BE2C (cell line): ENCODE measurements at regions not wholly inside any gene's neighbourhood (a gene's known extent, or its start where the extent isn't known, plus 50 kb on each side); places are given as distances from the start of the nearest gene placed in this dataset.
"Not testable (repeated sequence)": the region's sequence is repeated elsewhere in the genome, so short reads cannot be mapped to it uniquely, and the experiment has no call there.

Experiments used
- DNase-seq: peaks from one replicate; pipeline ENCODE4 v3.0.0-alpha.2; 2020
- H3K27me3 ChIP-seq: fragments of 250-450 bp; sonication (Bioruptor Pico); 2 replicates; pipeline ENCODE4 v1.5.1; 2020; ENCODE audit warnings: mild to moderate bottlenecking
- H3K36me3 ChIP-seq: fragments of 250-450 bp; sonication (Bioruptor Pico); 2 replicates; pipeline ENCODE4 v1.5.1; 2020; ENCODE audit warnings: mild to moderate bottlenecking
- H3K4me1 ChIP-seq: fragments of 250-450 bp; sonication (Bioruptor Pico); 2 replicates; pipeline ENCODE4 v1.5.1; 2020
- H3K4me3 ChIP-seq: 2 replicates; pipeline ENCODE4 v1.5.1; 2011; ENCODE audit warnings: low read depth, low read length
- H3K9me3 ChIP-seq: fragments of 250-450 bp; sonication (Bioruptor Pico); 2 replicates; pipeline ENCODE4 v1.5.1; 2020
- TF ChIP-seq, protein P1 (sequence below): IDR thresholded peaks from 2 replicates; pipeline ENCODE4 v1.5.1; 2012; ENCODE audit warnings: mild to moderate bottlenecking, low read depth, low read length

DNA sequence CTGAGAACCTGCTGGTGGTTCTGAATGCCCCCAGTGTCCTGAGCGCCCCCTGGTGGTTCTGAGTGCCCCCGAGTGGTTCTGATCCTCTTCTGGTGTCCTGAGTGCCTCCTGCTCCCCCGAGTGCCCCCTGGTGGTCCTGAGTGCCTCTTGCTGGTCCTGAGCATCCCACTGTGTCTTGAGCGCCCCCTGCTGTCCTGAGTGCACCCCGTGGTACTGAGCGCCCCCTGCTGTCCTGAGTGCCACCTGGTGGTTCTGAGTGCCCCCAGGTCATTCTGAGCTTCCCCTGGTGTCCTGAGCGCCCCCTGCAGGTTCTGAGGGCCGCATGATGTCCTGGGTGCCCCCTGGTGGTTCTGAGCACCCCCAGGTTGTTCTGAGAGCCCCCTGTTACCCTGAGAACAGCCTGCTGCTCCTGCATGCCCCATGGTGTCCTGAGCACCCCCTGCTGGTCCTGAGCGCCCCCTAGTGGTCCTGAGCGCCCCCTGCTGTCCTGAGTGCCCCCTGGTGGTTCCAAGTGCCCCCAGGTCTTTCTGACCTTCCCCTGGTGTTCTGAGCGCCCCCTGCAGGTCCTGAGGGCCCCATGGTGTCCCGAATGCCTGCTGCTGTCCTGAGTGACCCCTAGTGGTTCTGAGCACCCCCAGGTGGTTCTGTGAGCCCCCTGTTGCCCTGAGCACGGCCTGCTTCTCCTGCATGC, 1165.4 kb downstream of the TMEM121 start:
- H3K9me3 ChIP-seq, result no peaks in the 10 kb centered on the region
- no peaks in the 10 kb centered on the region for H3K27me3 ChIP-seq
- H3K36me3 ChIP-seq, result no peaks in the 10 kb centered on the region
- TF ChIP-seq, protein P1, sequence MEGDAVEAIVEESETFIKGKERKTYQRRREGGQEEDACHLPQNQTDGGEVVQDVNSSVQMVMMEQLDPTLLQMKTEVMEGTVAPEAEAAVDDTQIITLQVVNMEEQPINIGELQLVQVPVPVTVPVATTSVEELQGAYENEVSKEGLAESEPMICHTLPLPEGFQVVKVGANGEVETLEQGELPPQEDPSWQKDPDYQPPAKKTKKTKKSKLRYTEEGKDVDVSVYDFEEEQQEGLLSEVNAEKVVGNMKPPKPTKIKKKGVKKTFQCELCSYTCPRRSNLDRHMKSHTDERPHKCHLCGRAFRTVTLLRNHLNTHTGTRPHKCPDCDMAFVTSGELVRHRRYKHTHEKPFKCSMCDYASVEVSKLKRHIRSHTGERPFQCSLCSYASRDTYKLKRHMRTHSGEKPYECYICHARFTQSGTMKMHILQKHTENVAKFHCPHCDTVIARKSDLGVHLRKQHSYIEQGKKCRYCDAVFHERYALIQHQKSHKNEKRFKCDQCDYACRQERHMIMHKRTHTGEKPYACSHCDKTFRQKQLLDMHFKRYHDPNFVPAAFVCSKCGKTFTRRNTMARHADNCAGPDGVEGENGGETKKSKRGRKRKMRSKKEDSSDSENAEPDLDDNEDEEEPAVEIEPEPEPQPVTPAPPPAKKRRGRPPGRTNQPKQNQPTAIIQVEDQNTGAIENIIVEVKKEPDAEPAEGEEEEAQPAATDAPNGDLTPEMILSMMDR, result peak; percentile 58
- no peaks in the 10 kb centered on the region for H3K4me1 ChIP-seq
- H3K4me3 ChIP-seq, result no peak overlapping the region
- DNase-seq, result peak; percentile 49

DNA sequence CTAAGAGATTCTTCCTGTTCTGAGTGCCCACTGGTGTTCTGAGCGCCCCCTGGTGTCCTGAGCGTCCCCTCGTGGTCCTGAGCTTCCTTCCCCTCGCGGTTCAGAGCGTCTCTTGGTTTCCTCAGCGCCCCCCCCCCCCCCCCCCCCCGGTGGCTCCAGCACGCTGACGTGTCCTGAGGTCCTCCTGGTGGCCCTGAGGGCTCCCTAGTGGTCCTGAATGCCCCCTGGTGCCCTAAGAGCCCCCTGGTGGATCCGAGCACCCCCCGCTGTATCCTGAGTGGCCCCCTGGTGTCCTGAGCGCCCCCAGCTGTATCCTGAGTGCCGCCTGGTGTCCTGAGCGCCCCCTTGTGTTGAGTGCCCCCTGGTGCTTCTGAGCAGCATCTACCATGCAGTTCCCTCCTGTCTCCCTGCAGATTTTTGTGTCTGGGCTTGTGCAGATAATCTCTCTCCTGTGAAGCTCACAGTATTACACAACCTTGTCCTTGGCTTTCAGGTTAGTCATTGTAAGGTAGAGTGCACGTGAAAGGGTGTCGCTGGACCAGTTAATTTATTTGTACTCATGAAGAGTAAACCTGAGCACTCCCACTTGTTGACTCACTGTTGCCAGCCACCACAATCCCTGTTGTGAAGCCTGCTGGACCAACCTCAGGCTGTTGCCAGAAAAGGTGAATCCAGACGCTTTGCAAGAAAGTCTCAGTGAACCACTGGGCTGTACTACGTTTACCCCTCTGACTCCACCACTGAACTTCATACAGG, 1168.4 kb downstream of the TMEM121 start:
- Histone ChIP-seq H3K4me1 (no peaks in the 10 kb centered on the region), H3K36me3 (no peaks in the 10 kb centered on the region), H3K9me3 (no peaks in the 10 kb centered on the region), H3K27me3 (no peaks in the 10 kb centered on the region), H3K4me3 (no peak overlapping the region)
- DNase-seq, result peak; percentile 44
- TF ChIP-seq, protein P1, result peak; percentile 32; the same call in 1 of the 2 replicates

DNA sequence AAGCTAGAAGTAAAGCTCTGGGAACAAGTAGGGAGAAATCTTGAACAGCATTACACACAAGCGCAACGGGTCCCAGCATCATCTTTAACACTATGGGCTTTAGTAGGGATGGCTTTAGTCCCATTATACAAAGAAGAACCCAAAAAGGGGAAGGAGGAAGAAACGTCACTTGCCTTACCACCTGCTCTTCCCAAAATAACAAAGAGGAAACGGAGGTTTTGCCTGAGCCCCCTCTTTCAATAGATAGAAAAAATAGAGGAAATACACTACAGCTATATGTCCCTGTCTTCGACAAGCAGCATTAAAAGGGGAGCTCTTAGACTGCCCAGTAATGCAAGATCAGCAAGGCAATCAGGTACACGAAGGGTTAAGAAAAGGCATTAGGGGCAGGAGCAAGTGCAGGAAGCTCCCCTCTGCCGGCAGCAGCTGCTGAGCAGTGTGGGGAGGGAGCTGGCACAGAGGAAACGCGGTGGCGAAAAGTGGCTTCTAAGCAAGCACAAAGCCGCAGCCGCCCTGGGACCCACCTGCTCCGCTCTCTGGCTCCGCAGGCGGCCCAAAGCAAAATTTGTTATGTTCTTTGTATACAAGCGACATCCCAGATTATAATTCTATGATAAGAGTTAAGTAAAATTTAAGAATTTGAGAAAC, 1172.4 kb downstream of the TMEM121 start:
- not testable (repeated sequence) for H3K36me3 ChIP-seq, H3K4me3 ChIP-seq, H3K27me3 ChIP-seq, H3K9me3 ChIP-seq, H3K4me1 ChIP-seq, DNase-seq

DNA sequence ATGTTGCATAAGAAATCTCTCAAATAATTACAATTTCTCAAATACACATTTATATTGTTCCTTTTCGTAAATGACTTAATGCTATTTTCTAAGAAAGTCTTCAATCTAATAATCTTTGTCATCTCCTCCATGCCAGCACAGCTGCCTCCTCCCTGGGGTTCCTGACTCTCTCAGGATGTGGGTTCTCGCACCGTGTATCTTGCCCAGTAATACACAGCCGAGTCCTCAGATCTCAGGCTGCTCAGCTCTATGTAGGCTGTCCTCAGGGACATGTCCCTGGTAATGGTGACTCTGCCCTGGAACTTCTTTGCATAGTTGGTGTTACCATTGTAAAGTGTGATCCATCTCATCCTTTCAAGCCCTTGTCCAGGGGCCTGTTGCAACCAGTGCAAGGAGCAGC, 1177.3 kb downstream of the TMEM121 start:
- DNase-seq, H3K4me1 ChIP-seq, H3K27me3 ChIP-seq, H3K4me3 ChIP-seq, H3K9me3 ChIP-seq, H3K36me3 ChIP-seq: not testable (repeated sequence)

DNA sequence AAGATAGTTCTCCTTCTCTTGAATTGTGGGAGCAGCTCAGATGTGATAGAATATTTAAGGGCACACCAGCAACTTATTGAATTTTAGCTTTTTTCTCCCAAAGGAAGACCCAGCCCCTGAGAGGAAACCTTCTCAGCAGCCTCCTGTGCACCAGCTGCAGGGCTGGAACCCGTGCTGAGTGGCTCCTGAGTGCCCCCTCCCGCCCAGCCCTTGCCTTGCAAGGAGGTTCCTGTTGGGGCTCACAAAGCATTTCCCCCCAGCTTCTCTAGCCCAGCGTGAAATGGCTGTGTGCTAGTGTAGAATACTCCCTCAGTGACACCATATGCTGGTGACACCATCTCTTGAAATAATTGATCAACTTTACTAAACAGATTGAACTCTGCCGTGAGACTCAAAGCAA, 1180.1 kb downstream of the TMEM121 start:
- H3K4me1 ChIP-seq, DNase-seq, H3K9me3 ChIP-seq, H3K36me3 ChIP-seq, H3K4me3 ChIP-seq, H3K27me3 ChIP-seq: not testable (repeated sequence)

DNA sequence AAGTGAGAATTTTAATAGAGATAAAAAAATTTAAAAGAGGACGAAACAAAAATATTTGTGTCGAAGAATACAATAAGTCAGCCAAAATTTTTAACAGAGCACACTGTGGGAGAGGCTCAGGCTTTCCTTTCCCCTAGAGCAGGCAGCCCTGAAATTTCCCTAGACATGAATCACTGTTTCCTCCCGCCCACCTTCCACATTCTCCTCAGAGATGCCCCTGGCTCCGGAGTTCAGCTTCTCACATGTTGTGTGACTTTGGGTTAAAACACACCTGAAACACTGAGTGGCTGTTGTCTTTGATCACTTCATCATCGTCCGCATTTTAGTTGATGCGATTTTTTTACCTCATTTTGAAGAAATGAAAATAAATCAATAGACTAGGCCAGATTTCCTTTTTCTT, 1183.8 kb downstream of the TMEM121 start:
- H3K9me3 ChIP-seq, H3K4me1 ChIP-seq, H3K27me3 ChIP-seq, DNase-seq, H3K36me3 ChIP-seq, H3K4me3 ChIP-seq: not testable (repeated sequence)

DNA sequence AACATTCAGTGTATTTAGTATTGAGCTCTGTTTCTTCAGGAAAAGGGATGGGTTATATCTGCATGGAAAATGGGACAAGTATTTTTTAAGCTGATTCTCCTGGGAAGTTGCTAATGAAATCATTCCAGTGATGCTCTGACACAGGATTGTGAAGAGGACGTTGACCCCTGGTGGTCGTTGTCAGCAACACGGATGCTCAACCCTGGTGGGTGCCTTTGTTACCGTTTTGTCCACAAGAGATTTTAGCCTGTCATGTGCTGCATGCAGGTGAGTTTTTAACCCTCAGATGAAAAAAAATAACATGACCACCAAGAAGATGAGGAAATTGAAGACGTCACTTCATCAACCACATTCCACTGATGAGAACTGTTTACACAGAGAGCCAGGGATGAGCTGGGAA, 1186.1 kb downstream of the TMEM121 start:
- H3K9me3 ChIP-seq, H3K4me3 ChIP-seq, H3K27me3 ChIP-seq, H3K36me3 ChIP-seq, H3K4me1 ChIP-seq: not testable (repeated sequence)
- DNase-seq, result peak; percentile 7

DNA sequence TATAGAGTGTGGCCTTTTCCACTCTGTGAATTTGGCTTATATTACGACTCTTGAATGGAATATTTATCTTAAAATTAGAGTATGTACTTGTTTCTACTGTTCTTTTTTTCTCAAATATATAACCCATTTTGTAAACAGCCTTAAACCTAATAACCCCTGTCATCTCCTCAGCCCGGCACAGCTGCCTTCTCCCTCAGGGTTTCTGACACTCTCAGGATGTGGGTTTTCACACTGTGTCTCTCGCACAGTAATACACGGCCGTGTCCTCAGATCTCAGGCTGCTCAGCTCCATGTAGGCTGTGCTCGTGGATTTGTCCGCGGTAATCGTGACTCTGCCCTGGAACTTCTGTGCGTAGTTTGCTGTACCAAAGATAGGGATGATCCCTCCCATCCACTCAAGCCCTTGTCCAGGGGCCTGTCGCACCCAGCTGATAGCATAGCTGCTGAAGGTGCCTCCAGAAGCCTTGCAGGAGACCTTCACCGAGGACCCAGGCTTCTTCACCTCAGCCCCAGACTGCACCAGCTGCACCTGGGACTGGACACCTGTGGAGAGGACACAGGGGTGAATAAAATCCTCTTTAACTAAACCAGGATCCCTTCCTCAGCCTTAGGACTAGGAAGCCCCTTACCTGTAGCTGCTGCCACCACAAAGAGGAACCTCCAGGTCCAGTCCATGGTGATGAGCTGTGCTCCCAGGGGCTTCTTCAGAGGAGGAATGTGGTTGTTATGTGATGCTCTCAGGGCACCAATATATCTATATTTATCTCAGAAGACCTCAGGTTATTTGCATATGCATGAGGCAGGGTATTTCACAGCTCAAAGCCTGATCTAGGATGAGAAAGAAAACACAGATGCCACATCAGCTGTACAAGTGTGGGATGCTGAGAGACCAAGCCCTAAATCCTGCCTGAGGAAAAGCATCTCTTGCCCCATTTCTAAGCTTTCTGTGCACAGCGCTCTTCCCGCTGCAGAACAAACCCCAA, 1188.4 kb downstream of the TMEM121 start:
- H3K4me3 ChIP-seq, H3K36me3 ChIP-seq, DNase-seq, H3K27me3 ChIP-seq, H3K4me1 ChIP-seq, H3K9me3 ChIP-seq: not testable (repeated sequence)
